Forelimb muscle (tissue), 1 donor: ENCODE measurements at regions not wholly inside any gene's neighbourhood (a gene's known extent, or its start where the extent isn't known, plus 50 kb on each side); places are given as distances from the start of the nearest gene placed in this dataset.

Source experiments
- DNase-seq: peaks from one replicate; pipeline ENCODE4 v3.0.0-alpha.2; 2013; ENCODE audit warnings: low read depth

GRCh38 chr10:20988357-20988983 lies 91.4 kb upstream of the NEBL start:
- no peak for DNase-seq

- no peak for DNase-seq
Measured at GRCh38 chr10:20986049-20986448, 88.9 kb upstream of the NEBL start.

GRCh38 chr10:20984662-20985061 lies 87.6 kb upstream of the NEBL start:
- DNase-seq, result no peak

GRCh38 chr10:20981419-20981953 lies 84.4 kb upstream of the NEBL start:
- no peak for DNase-seq

- DNase-seq, result no peak
Measured at GRCh38 chr10:20978617-20979016, 81.5 kb upstream of the NEBL start.

- DNase-seq, result no peak
Measured at GRCh38 chr10:20977300-20977699, 80.2 kb upstream of the NEBL start.

GRCh38 chr10:20976891-20977290 lies 79.8 kb upstream of the NEBL start:
- no peak for DNase-seq

GRCh38 chr10:20976390-20976789 lies 79.3 kb upstream of the NEBL start:
- no peak for DNase-seq

- no peak for DNase-seq
Measured at GRCh38 chr10:20975236-20975635, 78.1 kb upstream of the NEBL start.

- no peak for DNase-seq
Measured at GRCh38 chr10:20972925-20973324, 75.8 kb upstream of the NEBL start.

GRCh38 chr10:20971901-20972300 lies 74.8 kb upstream of the NEBL start:
- DNase-seq, result no peak

GRCh38 chr10:20970708-20971107 lies 73.6 kb upstream of the NEBL start:
- DNase-seq, result no peak

GRCh38 chr10:20970044-20970443 lies 72.9 kb upstream of the NEBL start:
- DNase-seq, result no peak

GRCh38 chr10:20966426-20966825 lies 69.3 kb upstream of the NEBL start:
- DNase-seq, result no peak

- DNase-seq, result no peak
Measured at GRCh38 chr10:20963721-20964595, 66.8 kb upstream of the NEBL start.

- no peak for DNase-seq
Measured at GRCh38 chr10:20963056-20963455, 65.9 kb upstream of the NEBL start.

GRCh38 chr10:20962165-20962564 lies 65.1 kb upstream of the NEBL start:
- DNase-seq, result no peak

GRCh38 chr10:20959242-20959641 lies 62.1 kb upstream of the NEBL start:
- no peak for DNase-seq

GRCh38 chr10:20958764-20959163 lies 61.7 kb upstream of the NEBL start:
- no peak for DNase-seq

GRCh38 chr10:20958225-20958624 lies 61.1 kb upstream of the NEBL start:
- DNase-seq, result no peak

GRCh38 chr10:20957744-20958143 lies 60.6 kb upstream of the NEBL start:
- no peak for DNase-seq

- no peak for DNase-seq
Measured at GRCh38 chr10:20956843-20957242, 59.7 kb upstream of the NEBL start.

GRCh38 chr10:20955355-20955893 lies 58.3 kb upstream of the NEBL start:
- no peak for DNase-seq
